ENCODE measurements at regions not wholly inside any gene's neighbourhood (a gene's known extent, or its start where the extent isn't known, plus 50 kb on each side); places are given as distances from the start of the nearest gene placed in this dataset.

GRCh38 chr20:57841297-57841866 lies 131.6 kb upstream of the PMEPA1 start:
- FAIRE-seq (no peak), DNase-seq (ENCODE audit: insufficient read length, low spot score) (no peak)
- TF ChIP-seq POLR2A (IDR thresholded peaks at IDR 0.05; ENCODE audit: low read depth, low read length) = no peak
- TF ChIP-seq POLR2AphosphoS5 (IDR thresholded peaks at IDR 0.05; ENCODE audit: low read depth, low read length) = no peak
- no peak for TF ChIP-seq POU2F2 (IDR thresholded peaks at IDR 0.05; ENCODE audit: low read depth, low read length)
- no peak for TF ChIP-seq PAX5 (IDR thresholded peaks at IDR 0.05; ENCODE audit: insufficient read depth, low read length, severe bottlenecking)
- TF ChIP-seq SPI1 (IDR thresholded peaks at IDR 0.05; ENCODE audit: low read depth, low read length) = no peak

DNA sequence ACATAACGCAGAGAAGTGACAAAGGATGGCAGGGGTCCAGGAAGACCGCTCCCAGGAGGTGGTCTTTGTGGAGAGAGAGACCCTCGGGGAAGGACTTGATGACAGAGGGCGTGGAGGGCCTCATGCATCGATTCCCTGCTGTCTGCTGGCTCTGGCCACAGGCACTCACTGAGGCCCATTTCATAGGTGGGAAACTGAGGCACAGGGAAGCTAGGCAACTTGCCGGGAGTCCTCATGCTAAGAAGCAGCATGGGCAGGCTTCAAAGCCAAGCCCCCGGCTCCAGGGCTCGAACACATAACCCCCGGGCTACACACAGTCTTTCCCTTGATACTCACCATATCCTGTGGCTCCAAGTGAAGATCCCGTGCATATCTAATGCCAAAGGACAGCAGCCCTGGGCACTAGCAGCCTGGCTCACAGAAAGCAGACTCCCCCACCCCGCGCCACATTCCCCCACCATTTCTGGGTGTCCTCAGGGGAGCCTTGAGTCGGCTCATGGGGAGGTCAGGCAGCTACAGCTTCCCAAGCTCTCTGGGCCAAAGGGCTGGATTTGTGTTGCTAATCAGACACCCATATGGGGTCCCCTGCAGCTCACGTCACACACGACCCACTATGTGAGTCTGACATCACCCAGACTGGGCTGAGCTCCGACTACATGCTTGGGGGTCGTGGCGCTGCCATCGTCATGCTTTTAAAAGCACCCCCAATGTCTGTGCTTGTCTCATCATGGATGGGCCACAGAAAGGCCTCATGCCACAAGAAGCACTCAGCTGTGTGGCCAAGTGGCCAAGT lies 130.9 kb upstream of the PMEPA1 start:
- FAIRE-seq (no peak), DNase-seq (ENCODE audit: insufficient read length, low spot score) (no peak)
- TF ChIP-seq PAX5 (IDR thresholded peaks at IDR 0.05; ENCODE audit: insufficient read depth, low read length, severe bottlenecking) = no peak

DNA sequence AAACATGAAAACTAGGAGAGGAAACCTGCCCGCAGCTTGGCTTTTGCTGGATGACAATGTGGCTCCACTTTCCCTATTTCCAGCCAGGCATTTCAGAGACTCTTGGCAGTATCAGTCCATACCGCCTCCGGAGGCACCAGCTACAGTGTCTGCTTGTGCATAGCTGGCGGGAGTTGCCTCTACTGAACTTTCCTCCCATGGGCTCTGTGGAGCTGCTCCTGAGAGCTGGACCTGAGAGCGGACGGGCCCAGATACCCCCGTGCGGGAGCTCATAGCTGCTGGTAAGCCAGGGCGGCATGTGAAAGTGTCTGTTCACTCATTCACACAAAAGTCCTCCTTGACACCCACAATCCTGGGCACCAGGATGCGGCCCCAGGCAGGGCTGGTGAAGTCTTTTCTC lies 130.3 kb upstream of the PMEPA1 start:
- TF ChIP-seq POLR2AphosphoS5 (IDR thresholded peaks at IDR 0.05; ENCODE audit: low read depth, low read length) (no peak), TAF1 (IDR thresholded peaks at IDR 0.05; ENCODE audit: low read depth, low read length) (no peak), PAX5 (IDR thresholded peaks at IDR 0.05; ENCODE audit: insufficient read depth, low read length, severe bottlenecking) (no peak), POLR2A (IDR thresholded peaks at IDR 0.05; ENCODE audit: low read depth, low read length) (no peak), POU2F2 (IDR thresholded peaks at IDR 0.05; ENCODE audit: low read depth, low read length) (no peak), SPI1 (IDR thresholded peaks at IDR 0.05; ENCODE audit: low read depth, low read length) (no peak)
- DNase-seq (ENCODE audit: insufficient read length, low spot score) (no peak), FAIRE-seq (no peak)

- FAIRE-seq (no peak), DNase-seq (ENCODE audit: insufficient read length, low spot score) (no peak)
- TF ChIP-seq PAX5 (IDR thresholded peaks at IDR 0.05; ENCODE audit: insufficient read depth, low read length, severe bottlenecking) (no peak), SPI1 (IDR thresholded peaks at IDR 0.05; ENCODE audit: low read depth, low read length) (no peak), POLR2A (IDR thresholded peaks at IDR 0.05; ENCODE audit: low read depth, low read length) (no peak), POLR2AphosphoS5 (IDR thresholded peaks at IDR 0.05; ENCODE audit: low read depth, low read length) (no peak), TAF1 (IDR thresholded peaks at IDR 0.05; ENCODE audit: low read depth, low read length) (no peak), POU2F2 (IDR thresholded peaks at IDR 0.05; ENCODE audit: low read depth, low read length) (no peak)
Measured at GRCh38 chr20:57838670-57839151, 128.9 kb upstream of the PMEPA1 start.

GRCh38 chr20:57837208-57838035 lies 127.6 kb upstream of the PMEPA1 start:
- FAIRE-seq (no peak), DNase-seq (ENCODE audit: insufficient read length, low spot score) (no peak)
- TF ChIP-seq POLR2AphosphoS5 (IDR thresholded peaks at IDR 0.05; ENCODE audit: low read depth, low read length) (no peak), POU2F2 (IDR thresholded peaks at IDR 0.05; ENCODE audit: low read depth, low read length) (no peak), SPI1 (IDR thresholded peaks at IDR 0.05; ENCODE audit: low read depth, low read length) (no peak), TAF1 (IDR thresholded peaks at IDR 0.05; ENCODE audit: low read depth, low read length) (no peak), POLR2A (IDR thresholded peaks at IDR 0.05; ENCODE audit: low read depth, low read length) (no peak)

DNA sequence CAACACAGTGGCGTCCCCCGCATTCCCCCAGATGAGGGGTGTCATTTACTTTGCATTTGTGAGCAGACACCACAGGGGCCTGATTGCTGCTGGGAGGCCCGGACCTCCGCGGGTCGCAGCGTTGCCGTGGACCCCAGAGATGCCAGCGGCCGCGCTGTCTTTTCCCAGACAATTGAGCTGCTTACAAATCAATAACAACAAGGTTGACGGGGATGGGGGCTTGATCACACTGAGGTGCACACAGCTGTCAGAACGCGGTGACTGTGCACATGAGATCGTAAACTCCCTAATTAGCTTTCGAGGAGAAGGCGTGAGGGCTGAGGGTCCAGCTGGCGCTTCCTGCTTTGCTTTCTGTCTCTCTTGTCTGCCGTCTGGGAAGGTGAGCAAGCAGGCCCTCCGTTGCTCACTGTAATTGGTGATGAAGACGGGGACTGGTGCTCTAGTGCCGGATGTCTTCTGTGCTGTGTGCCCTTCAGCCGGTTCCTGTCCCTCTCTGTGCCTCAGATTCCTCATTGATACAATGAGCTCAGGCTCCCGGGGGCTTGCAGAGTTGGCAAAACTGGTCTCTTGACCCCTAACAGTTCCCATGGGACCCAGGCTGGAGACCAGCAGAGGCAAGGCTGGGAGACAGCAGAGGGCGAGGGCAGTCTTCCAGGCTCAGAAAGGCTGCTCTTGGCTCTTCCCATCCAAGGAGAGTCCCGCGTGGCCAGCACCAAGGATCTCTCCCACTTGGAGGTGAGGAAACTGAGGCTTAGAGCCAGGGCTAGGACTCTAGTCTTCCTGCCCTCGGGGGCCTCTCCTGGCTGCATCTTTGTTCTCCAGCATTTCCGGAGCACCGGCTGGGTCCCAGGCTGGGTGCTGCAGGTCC lies 126.0 kb upstream of the PMEPA1 start:
- DNase-seq (ENCODE audit: insufficient read length, low spot score) = no peak
- FAIRE-seq = no peak
- TF ChIP-seq TAF1 (IDR thresholded peaks at IDR 0.05; ENCODE audit: low read depth, low read length) (no peak), POLR2AphosphoS5 (IDR thresholded peaks at IDR 0.05; ENCODE audit: low read depth, low read length) (no peak), SPI1 (IDR thresholded peaks at IDR 0.05; ENCODE audit: low read depth, low read length) (no peak)

DNA sequence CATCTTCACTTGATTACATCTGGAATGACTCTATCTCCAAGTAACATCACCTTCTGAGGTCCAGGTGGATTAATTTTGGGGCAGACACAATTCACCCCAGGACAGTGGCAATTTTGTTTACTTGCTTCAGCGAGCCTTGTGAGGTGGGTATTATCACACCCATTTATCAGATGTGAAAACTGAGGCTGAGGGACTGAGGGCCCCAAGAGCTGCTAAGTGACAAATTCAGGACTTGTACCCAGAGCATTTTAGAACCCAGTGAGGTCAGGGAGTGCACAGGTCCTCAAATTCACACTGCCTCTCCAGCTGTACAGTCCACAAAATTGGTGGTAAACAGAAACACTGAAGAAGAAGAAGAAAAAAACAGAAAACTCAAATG lies 125.2 kb upstream of the PMEPA1 start:
- no peak for TF ChIP-seq TAF1 (IDR thresholded peaks at IDR 0.05; ENCODE audit: low read depth, low read length)
- TF ChIP-seq POLR2AphosphoS5 (IDR thresholded peaks at IDR 0.05; ENCODE audit: low read depth, low read length) = no peak
- TF ChIP-seq POLR2A (IDR thresholded peaks at IDR 0.05; ENCODE audit: low read depth, low read length) = no peak
- DNase-seq (ENCODE audit: insufficient read length, low spot score) (no peak), FAIRE-seq (no peak)

DNA sequence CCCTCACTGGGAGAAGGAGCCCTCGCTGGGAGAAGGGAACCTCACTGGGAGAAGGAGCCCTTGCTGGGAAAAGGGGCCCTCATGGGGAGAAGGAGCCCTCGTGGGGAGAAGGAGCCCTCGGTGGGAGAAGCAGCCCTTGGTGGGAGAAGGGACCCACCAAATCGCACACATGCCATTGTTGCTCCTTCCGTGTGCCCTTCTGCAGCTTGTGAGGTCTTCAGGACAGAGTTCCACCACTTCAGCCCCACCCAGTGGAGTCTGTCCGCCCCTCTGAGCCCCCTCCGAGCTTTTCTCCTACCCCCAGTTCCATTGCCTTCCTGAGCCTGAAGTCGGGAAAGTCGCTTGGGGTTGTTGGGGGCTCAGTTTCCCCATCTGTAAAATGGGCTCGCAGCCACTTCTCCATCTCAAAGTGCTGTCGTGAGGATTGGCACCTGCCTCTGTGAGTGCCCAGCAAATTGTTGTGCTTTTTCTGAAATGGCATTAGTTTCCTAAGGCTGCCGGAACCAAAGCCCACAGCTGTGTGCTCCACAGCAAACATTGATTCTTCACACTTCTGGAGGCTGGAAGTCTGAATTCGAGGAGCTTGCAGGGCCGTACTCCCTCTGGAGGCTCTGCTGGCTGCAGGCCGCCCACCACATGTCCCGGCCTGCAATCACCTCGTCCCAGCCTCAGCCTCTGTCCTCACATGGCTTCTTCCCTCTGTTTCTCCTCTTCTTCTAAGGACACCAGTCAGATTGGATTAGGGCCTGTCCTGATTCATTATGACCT lies 124.7 kb upstream of the PMEPA1 start:
- FAIRE-seq (no peak), DNase-seq (ENCODE audit: insufficient read length, low spot score) (no peak)
- no peak for TF ChIP-seq PAX5 (IDR thresholded peaks at IDR 0.05; ENCODE audit: insufficient read depth, low read length, severe bottlenecking)
- TF ChIP-seq POU2F2 (IDR thresholded peaks at IDR 0.05; ENCODE audit: low read depth, low read length) = no peak
- TF ChIP-seq TAF1 (IDR thresholded peaks at IDR 0.05; ENCODE audit: low read depth, low read length) = no peak
- TF ChIP-seq POLR2AphosphoS5 (IDR thresholded peaks at IDR 0.05; ENCODE audit: low read depth, low read length) = no peak
- no peak for TF ChIP-seq POLR2A (IDR thresholded peaks at IDR 0.05; ENCODE audit: low read depth, low read length)
- TF ChIP-seq SPI1 (IDR thresholded peaks at IDR 0.05; ENCODE audit: low read depth, low read length) = no peak

Data from GM12891 (cell line).